DOHH2 (cell line): ENCODE measurements at regions not wholly inside any gene's neighbourhood (a gene's known extent, or its start where the extent isn't known, plus 50 kb on each side); places are given as distances from the start of the nearest gene placed in this dataset.

Experiments used
- CTCF ChIP-seq: fragments of 200-600 bp; sonication (generic); IDR thresholded peaks from one replicate; pipeline ENCODE4 v1.5.1; 2014; ENCODE audit warnings: antibody characterized with exemption, mild to moderate bottlenecking, low read depth, low read length; ENCODE audit not compliant: poor library complexity, severe bottlenecking
- EZH2phosphoT487 ChIP-seq: fragments of 200-600 bp; sonication (generic); IDR thresholded peaks from 2 replicates; pipeline ENCODE4 v1.6.1; 2017; ENCODE audit warnings: borderline replicate concordance, mild to moderate bottlenecking, antibody characterized with exemption, low read length, moderate library complexity, mixed read lengths

DNA sequence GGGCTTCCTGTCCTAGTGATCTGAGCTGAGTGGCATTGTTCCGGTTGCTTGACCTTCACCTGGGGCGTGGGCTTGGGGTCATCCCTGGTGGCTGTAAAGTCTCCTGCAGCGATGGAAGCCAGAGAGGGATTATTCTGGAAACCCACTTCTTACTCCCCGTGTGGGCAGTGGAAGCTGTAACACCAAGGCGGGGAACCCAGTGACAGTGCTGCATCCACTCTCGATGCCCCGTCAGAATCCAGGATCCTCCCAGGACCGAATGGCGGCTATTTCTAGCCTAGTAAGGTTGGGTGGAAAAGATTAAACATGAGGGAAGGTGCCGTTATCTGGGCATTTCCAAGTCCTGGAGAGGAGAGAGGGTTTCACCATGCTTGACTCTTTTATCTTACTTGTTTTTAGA, 280.6 kb downstream of the ZNF536 start:
- TF ChIP-seq CTCF (no peak), EZH2phosphoT487 (no peak)
